ENCODE measurements at regions not wholly inside any gene's neighbourhood (a gene's known extent, or its start where the extent isn't known, plus 50 kb on each side); places are given as distances from the start of the nearest gene placed in this dataset.
A peak's percentile ranks its signal among the peaks of the same experiment; 100 is the strongest.

DNA sequence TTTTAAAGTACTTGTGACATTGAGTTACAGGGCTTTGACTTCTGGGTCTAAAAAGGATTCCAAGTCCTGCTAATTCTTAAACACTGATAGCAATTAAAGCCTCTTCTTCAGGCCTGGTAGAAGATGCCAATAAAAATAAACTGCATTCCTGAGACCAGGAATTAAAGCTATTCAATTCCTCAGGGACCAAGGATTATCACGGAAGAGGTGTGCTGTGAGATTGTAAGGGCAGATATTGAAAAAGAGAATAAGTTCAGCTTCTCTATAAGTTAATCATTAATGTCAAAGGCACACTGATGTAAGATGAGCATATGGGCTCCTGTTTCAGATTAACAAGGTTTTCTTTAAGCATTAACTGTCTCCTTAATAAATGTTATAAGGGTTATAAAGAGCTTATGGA is 611.3 kb downstream of the SI start:
- no peaks in the 10 kb centered on the region for H3K36me3 ChIP-seq (ENCODE audit: control insufficient read depth in 1 of 2, insufficient read depth in 2 of 2, low read depth in 1 of 2, low read length in 2 of 2)
- no peak overlapping the region for H3K9ac ChIP-seq (ENCODE audit: low read length)
- no peak overlapping the region for H3K4me3 ChIP-seq (ENCODE audit: insufficient read depth in 1 of 2, low read depth in 1 of 2, low read length in 2 of 2)
- no peak overlapping the region for H4K91ac ChIP-seq (ENCODE audit: low read length)
- no peak for DNase-seq
- no peaks in the 10 kb centered on the region for H3K27me3 ChIP-seq (ENCODE audit: control insufficient read depth in 1 of 2, insufficient read depth in 1 of 2, low read length in 2 of 2)
- H4K8ac ChIP-seq (ENCODE audit: low read length) = no peak overlapping the region
- no peak overlapping the region for H2AFZ ChIP-seq (ENCODE audit: low read depth, low read length)
- H3K4me2 ChIP-seq (ENCODE audit: low read length, poor library complexity, severe bottlenecking) = no peak overlapping the region
- H2BK12ac ChIP-seq (ENCODE audit: low read length in 2 of 2) = no peak overlapping the region
- no peaks in the 10 kb centered on the region for H3K79me1 ChIP-seq (replicated peaks; ENCODE audit: low read length, poor library complexity, severe bottlenecking)
- H2BK5ac ChIP-seq (ENCODE audit: low read depth, low read length, poor library complexity, severe bottlenecking) = no peak overlapping the region
- no peak overlapping the region for H3K14ac ChIP-seq (ENCODE audit: low read length in 2 of 2)
- no peak overlapping the region for H3K18ac ChIP-seq (ENCODE audit: low read depth in 1 of 2, low read length in 2 of 2)
- H3K4ac ChIP-seq (ENCODE audit: low read depth in 1 of 2, low read length in 2 of 2) = no peak overlapping the region
- H3K9me3 ChIP-seq (ENCODE audit: control insufficient read depth, low read length) = peaks cover 10% of the 10 kb centered on the region
- H2BK120ac ChIP-seq (ENCODE audit: low read depth, low read length) = no peak overlapping the region
- H2AK5ac ChIP-seq (ENCODE audit: low read length, severe bottlenecking) = no peak overlapping the region
- no peaks in the 10 kb centered on the region for H3K4me1 ChIP-seq (ENCODE audit: control insufficient read depth, insufficient read depth, low read depth, low read length)
- 67% methylated on average over 1 of the region's 1 CpG for WGBS
- H3K23ac ChIP-seq (ENCODE audit: low read length in 2 of 2) = no peak overlapping the region
- H2BK15ac ChIP-seq (ENCODE audit: low read depth, poor library complexity, severe bottlenecking) = no peak overlapping the region
- H3K27ac ChIP-seq (ENCODE audit: low read length, poor library complexity, severe bottlenecking) = peak overlapping the region; percentile 83

DNA sequence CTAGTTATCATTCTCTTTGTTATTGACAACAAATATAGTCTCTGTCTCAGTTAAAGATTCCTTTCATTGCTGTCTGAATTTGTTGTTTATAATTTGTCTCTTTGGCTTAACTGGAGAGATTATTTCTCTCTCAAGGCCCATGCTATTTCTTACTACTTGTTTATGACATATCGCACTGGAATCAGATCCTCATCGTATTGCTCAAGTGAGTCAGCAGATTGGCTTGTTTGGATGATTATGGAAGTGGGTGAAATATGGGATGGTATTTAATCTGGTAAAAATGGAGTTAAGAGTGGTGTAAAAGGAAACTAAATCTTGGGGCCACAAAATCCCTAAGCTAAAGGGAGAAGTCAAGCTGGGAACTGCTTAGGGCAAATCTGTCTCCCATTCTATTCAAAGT is 613.1 kb downstream of the SI start:
- Histone ChIP-seq H4K91ac (ENCODE audit: low read length) (no peak overlapping the region), H2AFZ (ENCODE audit: low read depth, low read length) (no peak overlapping the region), H2BK120ac (ENCODE audit: low read depth, low read length) (no peak overlapping the region), H2BK12ac (ENCODE audit: low read length in 2 of 2) (no peak overlapping the region), H3K9ac (ENCODE audit: low read length) (peak overlapping the region; percentile 23), H3K36me3 (ENCODE audit: control insufficient read depth in 1 of 2, insufficient read depth in 2 of 2, low read depth in 1 of 2, low read length in 2 of 2) (no peaks in the 10 kb centered on the region), H3K18ac (ENCODE audit: low read depth in 1 of 2, low read length in 2 of 2) (no peak overlapping the region), H2BK15ac (ENCODE audit: low read depth, poor library complexity, severe bottlenecking) (no peak overlapping the region), H2BK5ac (ENCODE audit: low read depth, low read length, poor library complexity, severe bottlenecking) (no peak overlapping the region), H3K79me1 (replicated peaks; ENCODE audit: low read length, poor library complexity, severe bottlenecking) (no peaks in the 10 kb centered on the region), H3K4ac (ENCODE audit: low read depth in 1 of 2, low read length in 2 of 2) (no peak overlapping the region), H3K4me2 (ENCODE audit: low read length, poor library complexity, severe bottlenecking) (no peak overlapping the region), H3K27me3 (ENCODE audit: control insufficient read depth in 1 of 2, insufficient read depth in 1 of 2, low read length in 2 of 2) (no peaks in the 10 kb centered on the region), H3K14ac (ENCODE audit: low read length in 2 of 2) (no peak overlapping the region), H3K9me3 (ENCODE audit: control insufficient read depth, low read length) (peaks cover 10% of the 10 kb centered on the region), H3K4me1 (ENCODE audit: control insufficient read depth, insufficient read depth, low read depth, low read length) (no peaks in the 10 kb centered on the region), H4K8ac (ENCODE audit: low read length) (no peak overlapping the region), H3K4me3 (ENCODE audit: insufficient read depth in 1 of 2, low read depth in 1 of 2, low read length in 2 of 2) (no peak overlapping the region), H3K27ac (ENCODE audit: low read length, poor library complexity, severe bottlenecking) (peak overlapping the region; percentile 70), H3K23ac (ENCODE audit: low read length in 2 of 2) (no peak overlapping the region), H2AK5ac (ENCODE audit: low read length, severe bottlenecking) (no peak overlapping the region)
- WGBS = 25% methylated on average over 2 of the region's 2 CpGs
- DNase-seq = peak; percentile 76

DNA sequence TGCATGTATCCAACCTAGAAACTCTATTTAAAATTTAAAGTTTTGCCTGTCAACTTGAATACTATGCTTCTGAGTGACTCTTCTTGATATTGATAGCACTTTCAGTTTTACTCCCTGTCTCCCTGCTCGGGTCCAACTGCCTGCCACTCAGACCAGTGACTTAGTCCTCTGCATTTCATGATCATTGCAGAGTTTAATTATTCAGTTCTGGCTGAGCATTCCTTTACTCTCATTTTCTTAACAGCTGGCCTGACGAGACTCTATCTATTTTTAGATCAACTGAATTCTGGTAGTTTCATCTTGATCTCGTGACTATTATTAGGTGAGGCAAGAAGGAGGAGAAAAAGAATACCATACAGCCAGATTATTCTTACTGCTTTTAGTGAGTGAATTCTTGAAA is 617.4 kb downstream of the SI start:
- peak; percentile 52 for DNase-seq
- no peaks in the 10 kb centered on the region for H3K36me3 ChIP-seq (ENCODE audit: control insufficient read depth in 1 of 2, insufficient read depth in 2 of 2, low read depth in 1 of 2, low read length in 2 of 2)
- H3K9me3 ChIP-seq (ENCODE audit: control insufficient read depth, low read length) = no peaks in the 10 kb centered on the region
- H3K4me2 ChIP-seq (ENCODE audit: low read length, poor library complexity, severe bottlenecking) = no peak overlapping the region
- H2BK5ac ChIP-seq (ENCODE audit: low read depth, low read length, poor library complexity, severe bottlenecking) = no peak overlapping the region
- no peaks in the 10 kb centered on the region for H3K27me3 ChIP-seq (ENCODE audit: control insufficient read depth in 1 of 2, insufficient read depth in 1 of 2, low read length in 2 of 2)
- peak overlapping the region; percentile 80 for H3K27ac ChIP-seq (ENCODE audit: low read length, poor library complexity, severe bottlenecking)
- no peak overlapping the region for H2AFZ ChIP-seq (ENCODE audit: low read depth, low read length)
- WGBS = 38% methylated on average over 2 of the region's 3 CpGs
- no peak overlapping the region for H3K14ac ChIP-seq (ENCODE audit: low read length in 2 of 2)
- H4K8ac ChIP-seq (ENCODE audit: low read length) = peak overlapping the region; percentile 94
- H3K23ac ChIP-seq (ENCODE audit: low read length in 2 of 2) = no peak overlapping the region
- H2AK5ac ChIP-seq (ENCODE audit: low read length, severe bottlenecking) = no peak overlapping the region
- H3K9ac ChIP-seq (ENCODE audit: low read length) = peak overlapping the region; percentile 82
- H3K4me1 ChIP-seq (ENCODE audit: control insufficient read depth, insufficient read depth, low read depth, low read length) = peaks cover 1% of the 10 kb centered on the region
- H2BK15ac ChIP-seq (ENCODE audit: low read depth, poor library complexity, severe bottlenecking) = no peak overlapping the region
- H3K4me3 ChIP-seq (ENCODE audit: insufficient read depth in 1 of 2, low read depth in 1 of 2, low read length in 2 of 2) = peak overlapping the region in 1 of 2 experiments; percentile 3
- no peak overlapping the region for H3K4ac ChIP-seq (ENCODE audit: low read depth in 1 of 2, low read length in 2 of 2)
- H4K91ac ChIP-seq (ENCODE audit: low read length) = no peak overlapping the region
- H2BK120ac ChIP-seq (ENCODE audit: low read depth, low read length) = no peak overlapping the region
- H3K18ac ChIP-seq (ENCODE audit: low read depth in 1 of 2, low read length in 2 of 2) = peak overlapping the region in 1 of 2 experiments; percentile 54
- H3K79me1 ChIP-seq (replicated peaks; ENCODE audit: low read length, poor library complexity, severe bottlenecking) = no peaks in the 10 kb centered on the region
- no peak overlapping the region for H2BK12ac ChIP-seq (ENCODE audit: low read length in 2 of 2)

DNA sequence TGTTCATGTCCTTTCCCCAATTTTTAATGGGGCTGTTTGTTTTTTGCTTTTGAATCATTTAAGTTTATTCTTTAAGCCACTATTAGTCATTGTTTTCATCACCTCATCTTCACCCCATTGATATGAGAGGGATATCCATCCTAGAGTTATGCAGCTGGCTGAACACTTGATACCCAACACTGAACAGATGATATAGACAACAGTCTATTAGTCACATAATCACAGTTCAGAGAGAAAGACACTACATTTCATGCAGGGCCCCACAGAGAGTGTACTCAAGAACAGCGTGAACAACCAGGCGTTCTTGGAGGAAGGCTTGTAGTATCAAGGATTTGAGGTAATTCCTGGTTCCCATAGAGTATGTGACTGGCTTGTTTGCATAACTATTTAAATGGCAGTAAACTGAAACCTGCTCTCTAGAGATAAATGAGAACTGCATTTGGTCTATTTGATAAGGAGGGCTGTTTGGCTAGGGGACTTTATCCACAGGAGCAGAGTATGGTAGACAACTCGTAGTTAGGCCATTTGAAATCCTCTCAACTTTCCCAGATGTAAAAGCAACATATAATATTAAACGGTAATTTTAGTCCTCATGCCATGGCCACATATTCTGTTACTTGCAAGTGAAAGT is 618.7 kb downstream of the SI start:
- Histone ChIP-seq H3K4ac (ENCODE audit: low read depth in 1 of 2, low read length in 2 of 2) (no peak overlapping the region), H4K91ac (ENCODE audit: low read length) (no peak overlapping the region), H3K27me3 (ENCODE audit: control insufficient read depth in 1 of 2, insufficient read depth in 1 of 2, low read length in 2 of 2) (no peaks in the 10 kb centered on the region), H3K4me3 (ENCODE audit: insufficient read depth in 1 of 2, low read depth in 1 of 2, low read length in 2 of 2) (no peak overlapping the region), H2BK15ac (ENCODE audit: low read depth, poor library complexity, severe bottlenecking) (no peak overlapping the region), H3K18ac (ENCODE audit: low read depth in 1 of 2, low read length in 2 of 2) (no peak overlapping the region), H3K9ac (ENCODE audit: low read length) (no peak overlapping the region), H3K4me1 (ENCODE audit: control insufficient read depth, insufficient read depth, low read depth, low read length) (peaks cover 1% of the 10 kb centered on the region), H3K79me1 (replicated peaks; ENCODE audit: low read length, poor library complexity, severe bottlenecking) (no peaks in the 10 kb centered on the region), H3K14ac (ENCODE audit: low read length in 2 of 2) (no peak overlapping the region), H3K4me2 (ENCODE audit: low read length, poor library complexity, severe bottlenecking) (no peak overlapping the region), H3K9me3 (ENCODE audit: control insufficient read depth, low read length) (no peaks in the 10 kb centered on the region), H3K36me3 (ENCODE audit: control insufficient read depth in 1 of 2, insufficient read depth in 2 of 2, low read depth in 1 of 2, low read length in 2 of 2) (no peaks in the 10 kb centered on the region), H3K27ac (ENCODE audit: low read length, poor library complexity, severe bottlenecking) (peak overlapping the region; percentile 79), H2AFZ (ENCODE audit: low read depth, low read length) (no peak overlapping the region), H2AK5ac (ENCODE audit: low read length, severe bottlenecking) (peak overlapping the region; percentile 68), H3K23ac (ENCODE audit: low read length in 2 of 2) (no peak overlapping the region), H2BK5ac (ENCODE audit: low read depth, low read length, poor library complexity, severe bottlenecking) (no peak overlapping the region), H2BK12ac (ENCODE audit: low read length in 2 of 2) (no peak overlapping the region), H4K8ac (ENCODE audit: low read length) (no peak overlapping the region), H2BK120ac (ENCODE audit: low read depth, low read length) (no peak overlapping the region)
- 87% methylated on average over 4 of the region's 4 CpGs for WGBS
- DNase-seq = no peak

Measured in mesenchymal stem cell (in vitro differentiated cells and primary cell).